ENCODE measurements at regions not wholly inside any gene's neighbourhood (a gene's known extent, or its start where the extent isn't known, plus 50 kb on each side); places are given as distances from the start of the nearest gene placed in this dataset.

DNA sequence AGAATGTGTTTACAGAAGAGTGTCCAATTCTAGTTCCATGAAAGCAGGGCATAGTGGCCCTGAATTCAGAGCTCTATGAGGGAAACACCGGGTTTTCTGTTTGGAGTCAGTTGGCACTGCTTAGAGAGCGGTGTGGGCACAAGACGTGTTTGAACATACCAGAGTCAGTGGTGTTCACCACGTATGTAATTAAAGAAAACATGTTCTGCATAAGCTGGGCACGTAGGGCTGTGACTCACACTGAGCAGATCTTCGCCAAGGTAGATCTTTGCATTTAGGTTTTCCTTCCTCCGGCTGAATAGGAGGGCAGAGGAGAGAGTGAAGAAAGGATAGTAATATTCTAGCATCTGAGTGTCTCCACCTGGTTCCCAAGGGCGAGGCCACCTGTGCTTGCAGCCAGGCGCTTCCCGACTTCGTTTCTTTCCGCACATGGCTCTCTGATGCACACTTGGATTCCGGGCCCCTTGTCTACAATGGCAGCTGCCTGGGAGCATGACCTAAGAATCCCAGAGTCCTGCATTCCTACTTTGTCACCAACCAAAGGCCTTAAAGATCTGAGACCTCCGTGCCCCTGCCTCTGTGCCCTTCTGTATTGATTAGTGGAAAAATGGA lies 136.2 kb downstream of the ERMARD start:
- no peak for DNase-seq (ENCODE audit: low spot score)

DNA sequence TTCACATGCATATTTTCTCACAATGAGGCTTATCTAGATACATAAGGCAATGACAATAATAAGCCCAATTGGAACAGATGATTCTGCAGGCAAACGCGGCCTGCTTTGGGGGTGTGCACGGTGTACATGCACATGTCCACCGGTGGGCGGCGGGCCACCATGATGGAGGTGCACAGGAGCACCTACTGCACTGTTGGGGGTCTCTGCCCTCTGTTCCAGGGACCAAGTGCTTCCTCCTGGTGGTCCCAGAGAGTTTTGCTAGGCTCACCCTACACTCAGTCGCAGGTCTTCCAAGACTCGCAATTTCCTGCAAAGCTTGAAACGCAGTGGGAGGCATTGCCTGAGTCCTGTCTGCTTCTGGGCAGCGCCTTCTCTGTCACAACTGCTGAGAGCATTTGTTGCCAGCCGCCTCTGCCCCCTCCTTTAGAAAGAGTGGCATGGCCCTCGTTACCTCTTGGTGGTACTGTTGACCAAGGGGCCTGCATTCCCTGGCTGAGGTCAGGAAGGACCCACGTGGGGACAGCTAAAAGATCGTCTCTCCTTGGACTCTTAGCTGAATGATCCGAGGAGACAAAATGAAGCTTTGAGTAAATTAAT lies 135.3 kb downstream of the ERMARD start:
- DNase-seq (ENCODE audit: low spot score) = no peak

DNA sequence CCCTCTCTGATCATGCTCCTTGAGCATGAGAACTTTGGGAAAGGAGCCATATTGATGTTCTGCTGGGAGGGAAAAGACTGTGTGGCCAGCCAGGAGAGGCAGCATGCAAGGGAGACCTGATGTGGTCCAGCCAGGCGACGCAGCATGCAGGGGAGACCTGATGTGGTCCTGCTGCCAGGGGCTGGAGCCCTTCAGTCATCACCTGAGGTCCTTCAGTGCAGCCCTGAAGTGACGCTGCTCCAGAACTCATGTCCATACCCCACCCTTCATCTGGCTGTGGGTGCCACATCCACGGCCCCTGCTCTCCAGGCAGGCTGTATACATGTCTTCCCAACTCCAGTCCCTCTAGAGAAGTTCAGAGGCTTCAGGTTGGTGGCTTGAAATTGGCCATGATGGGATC lies 134.4 kb downstream of the ERMARD start:
- no peak for DNase-seq (ENCODE audit: low spot score)

DNA sequence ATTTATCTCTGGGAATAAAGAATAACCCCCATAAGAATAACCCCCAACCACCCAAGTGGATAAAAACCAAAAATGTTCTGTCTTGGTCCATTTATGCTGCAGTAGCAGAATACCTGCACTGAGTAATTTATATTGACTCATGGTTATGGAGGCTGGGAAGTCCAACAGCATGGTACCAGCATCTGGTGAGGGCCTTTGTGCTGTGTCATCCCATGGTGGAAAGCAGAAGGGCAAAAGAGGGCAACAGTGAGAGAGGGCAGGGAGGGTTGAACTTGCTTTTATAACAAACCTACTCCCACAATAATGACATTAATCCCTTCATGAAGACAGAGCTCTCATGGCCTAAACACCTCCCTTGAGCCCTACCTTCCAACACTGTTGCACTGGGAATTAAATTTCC lies 133.7 kb downstream of the ERMARD start:
- no peak for DNase-seq (ENCODE audit: low spot score)

DNA sequence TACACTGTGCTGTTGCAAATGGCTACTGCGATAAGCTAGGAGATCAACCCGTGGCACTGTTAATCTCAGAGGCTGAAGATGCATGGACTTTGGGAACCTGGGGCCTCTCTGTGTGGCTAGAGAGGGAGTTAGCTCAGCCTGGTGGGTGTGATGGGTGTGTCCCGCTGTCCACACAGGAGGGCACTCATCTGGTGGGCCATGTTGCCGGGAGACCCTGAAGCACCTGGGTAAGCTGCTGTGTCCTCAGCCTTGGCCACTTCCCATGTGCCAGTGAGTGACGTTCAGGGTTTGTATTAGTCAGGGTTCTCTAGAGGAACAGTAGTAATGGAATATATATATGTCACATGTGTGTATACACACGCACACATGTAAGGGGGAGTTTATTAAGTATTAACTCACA lies 132.7 kb downstream of the ERMARD start:
- DNase-seq (ENCODE audit: low spot score) = no peak

DNA sequence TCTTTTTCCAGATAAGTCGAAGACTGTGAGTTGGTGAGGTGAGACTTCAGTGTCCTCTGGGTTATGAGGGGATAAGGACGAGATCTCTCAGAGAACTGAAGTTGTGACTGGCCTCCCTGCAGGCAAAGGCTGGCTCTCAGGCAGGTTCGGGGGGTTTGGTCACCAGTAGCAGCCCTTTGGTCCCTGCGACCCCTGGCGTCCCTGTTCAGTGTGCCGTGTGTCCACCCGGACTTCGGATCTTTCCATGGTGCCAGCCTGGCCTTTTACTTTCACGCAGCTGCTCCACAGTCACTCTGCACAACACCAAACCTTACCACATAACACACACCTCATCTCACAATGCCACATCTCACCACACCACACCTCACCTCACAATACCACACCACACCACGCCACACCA lies 131.9 kb downstream of the ERMARD start:
- DNase-seq (ENCODE audit: low spot score) = no peak

DNA sequence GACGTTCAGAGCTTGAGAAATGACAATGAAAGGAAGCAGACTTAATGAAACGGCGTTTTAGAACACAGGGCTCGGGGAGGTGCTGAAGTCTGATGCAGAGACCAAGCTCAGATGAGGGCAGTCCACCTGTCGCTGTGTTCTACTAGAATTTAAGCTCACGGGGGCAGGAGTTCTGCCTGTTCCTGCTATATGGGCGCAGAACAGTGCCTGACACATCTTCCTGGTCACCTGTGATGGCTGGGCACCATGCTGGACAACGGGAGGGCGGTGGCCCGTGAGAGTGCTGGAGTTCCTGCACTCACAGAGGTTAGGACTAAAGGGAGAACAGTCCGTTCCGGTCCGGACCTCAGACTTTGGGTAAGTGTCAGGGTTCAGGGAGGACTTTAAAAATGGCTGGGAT lies 130.6 kb downstream of the ERMARD start:
- no peak for DNase-seq (ENCODE audit: low spot score)

DNA sequence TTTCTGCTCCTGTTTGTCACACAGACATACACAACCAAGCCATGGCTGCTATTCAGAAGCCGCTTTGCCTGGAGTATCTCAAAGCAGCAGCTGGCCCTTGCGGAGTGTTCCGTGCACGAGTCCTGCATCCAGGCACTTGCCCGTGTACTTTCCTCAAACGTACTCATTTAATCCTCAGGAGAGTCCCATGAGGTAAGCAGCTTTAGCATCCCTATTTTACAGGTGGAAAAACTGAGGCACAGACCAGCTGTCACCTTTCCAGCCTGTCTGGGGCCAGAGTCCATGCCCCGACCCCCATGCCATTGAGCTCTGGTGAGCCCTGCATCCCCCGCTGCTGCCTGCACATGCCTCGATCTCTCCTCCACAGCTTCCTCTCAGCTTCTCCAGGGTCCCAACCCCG lies 130.0 kb downstream of the ERMARD start:
- no peak for DNase-seq (ENCODE audit: low spot score)

DNA sequence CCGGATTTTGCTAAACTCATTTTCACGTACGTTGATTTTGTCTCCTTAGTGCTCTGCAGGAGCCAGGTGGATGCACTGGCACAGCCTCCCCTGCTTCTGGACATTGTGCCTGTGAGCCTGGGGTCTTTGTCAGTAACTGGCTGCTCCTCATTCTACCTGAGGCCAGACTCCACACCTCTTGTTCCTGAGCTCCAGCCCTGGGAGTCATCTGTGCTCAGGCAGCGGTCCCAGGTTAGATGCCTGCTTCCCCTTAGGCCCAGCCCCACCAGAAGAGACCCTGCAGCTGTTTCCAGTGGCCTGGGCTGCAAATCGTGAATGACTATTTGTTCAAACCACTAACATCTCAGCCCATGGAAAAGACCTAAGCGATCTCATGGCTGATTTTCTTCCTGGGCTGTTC lies 129.1 kb downstream of the ERMARD start:
- no peak for DNase-seq (ENCODE audit: low spot score)

DNA sequence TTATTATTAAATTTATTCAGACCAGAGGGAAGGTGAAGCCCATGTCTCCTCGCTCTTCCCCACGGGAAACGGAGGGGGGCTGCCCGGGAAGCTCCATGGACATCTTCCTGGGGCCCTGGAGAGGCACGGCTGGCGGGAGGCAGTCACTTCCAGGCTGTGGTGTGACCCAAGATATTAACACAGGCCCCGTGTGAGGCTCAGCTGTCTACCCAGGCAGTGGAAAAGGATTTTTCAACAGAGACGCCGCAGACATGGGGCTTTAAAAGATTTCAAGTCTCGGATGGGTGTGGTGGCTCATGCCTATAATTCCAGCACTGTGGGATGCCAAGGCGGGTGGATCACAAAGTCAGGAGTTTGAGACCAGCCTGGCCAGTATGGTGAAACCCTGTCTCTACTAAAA lies 117.9 kb downstream of the ERMARD start:
- no peak for DNase-seq (ENCODE audit: low spot score)

DNA sequence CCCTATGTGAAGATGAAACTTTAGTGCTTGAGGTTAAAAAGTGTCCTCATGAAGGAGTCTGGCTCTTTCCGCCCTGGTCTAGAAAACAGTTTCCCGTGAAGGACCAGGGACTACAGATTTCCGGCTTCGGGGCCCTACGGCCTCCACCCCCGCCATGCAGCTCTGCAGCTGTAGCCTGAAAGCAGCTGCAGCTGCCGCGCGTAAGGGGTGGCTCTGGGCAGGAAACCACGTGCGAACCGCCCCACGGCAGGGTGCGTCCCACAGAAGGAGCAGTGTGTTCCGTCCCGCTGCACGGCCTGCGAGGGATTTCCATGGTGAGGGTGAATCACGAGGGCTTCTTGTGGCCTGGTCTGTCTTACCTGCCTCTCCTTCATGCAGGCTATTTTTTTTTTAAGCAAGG lies 117.0 kb downstream of the ERMARD start:
- no peak for DNase-seq (ENCODE audit: low spot score)

DNA sequence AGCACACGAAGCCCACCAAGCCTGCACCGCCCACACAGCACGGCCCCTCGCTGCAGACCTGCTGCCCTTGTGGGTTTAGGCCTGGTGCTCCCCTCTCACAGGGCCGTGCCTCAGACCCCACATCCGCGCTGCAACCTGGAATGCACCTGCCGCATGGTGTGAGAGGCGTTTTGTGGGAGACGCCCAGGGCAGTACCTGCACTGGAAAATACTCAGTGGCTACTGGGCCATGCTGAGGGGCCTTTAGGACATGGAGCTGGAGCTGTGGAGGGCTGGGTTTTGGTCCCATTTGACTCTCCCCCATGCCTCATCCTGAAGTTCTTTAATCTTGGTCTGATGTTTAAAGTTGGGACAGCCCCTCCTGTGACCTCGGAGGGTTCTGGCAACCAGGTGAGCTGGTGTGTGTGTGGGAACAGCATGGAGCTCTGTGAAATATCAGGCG lies 116.3 kb downstream of the ERMARD start:
- DNase-seq (ENCODE audit: low spot score) = no peak

DNA sequence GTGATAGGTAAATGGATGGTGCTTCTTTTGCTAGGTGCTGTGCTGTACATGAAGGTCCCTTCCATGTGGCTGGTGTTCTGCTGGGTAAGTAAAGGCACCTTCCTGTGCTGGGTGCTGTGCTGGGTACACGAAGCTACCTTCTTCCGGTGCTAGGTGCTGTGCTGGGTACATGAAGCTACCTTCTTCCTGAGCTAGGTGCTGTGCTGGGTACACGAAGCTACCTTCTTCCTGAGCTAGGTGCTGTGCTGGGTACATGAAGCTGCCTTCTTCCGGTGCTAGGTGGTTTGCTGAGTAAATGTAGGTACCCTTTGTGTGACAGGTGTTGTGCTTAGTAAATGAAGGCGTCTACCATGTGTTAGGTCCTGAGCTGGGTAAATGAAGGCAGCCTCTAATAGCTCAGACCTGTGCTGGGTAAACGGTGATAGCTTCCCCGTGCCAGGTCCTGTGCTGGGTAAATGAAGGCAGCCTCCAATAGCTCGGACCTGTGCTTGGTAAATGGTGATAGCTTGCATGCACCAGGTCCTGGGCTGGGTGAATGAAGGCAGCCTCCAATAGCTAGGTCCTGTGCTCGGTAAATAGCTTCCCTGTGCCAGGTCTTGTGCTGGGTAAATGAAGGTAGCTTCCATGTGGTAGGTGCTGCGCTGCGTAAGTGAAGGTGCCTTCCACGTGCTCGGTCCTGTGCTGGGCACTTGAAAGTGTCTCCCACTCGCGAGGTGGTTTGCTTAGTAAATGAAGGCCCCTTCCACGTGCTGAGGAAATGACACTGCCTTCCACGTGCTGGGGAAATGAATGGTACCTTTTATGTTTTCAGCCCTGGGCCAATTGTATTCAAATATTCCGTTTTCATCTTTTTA lies 115.5 kb downstream of the ERMARD start:
- DNase-seq (ENCODE audit: low spot score) = no peak

DNA sequence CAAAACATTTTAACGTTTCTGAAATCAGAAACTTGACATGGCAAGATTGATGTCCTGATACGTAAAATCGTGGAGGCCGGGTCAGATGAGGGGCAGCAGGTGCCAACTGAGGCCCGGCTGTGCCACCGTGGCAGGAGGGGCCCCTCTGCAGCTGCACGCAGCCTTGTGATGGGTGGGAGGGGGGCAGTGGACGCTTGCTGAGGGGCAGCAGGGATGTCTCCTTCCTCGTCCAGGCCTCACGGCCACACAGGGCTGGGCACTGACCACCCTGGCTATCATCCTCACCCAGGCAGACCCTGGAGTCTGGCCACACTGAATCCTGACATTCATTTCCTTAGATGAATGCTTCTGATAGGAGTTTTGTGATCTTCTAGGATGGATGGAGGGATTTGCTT lies 114.7 kb downstream of the ERMARD start:
- DNase-seq (ENCODE audit: low spot score) = no peak

DNA sequence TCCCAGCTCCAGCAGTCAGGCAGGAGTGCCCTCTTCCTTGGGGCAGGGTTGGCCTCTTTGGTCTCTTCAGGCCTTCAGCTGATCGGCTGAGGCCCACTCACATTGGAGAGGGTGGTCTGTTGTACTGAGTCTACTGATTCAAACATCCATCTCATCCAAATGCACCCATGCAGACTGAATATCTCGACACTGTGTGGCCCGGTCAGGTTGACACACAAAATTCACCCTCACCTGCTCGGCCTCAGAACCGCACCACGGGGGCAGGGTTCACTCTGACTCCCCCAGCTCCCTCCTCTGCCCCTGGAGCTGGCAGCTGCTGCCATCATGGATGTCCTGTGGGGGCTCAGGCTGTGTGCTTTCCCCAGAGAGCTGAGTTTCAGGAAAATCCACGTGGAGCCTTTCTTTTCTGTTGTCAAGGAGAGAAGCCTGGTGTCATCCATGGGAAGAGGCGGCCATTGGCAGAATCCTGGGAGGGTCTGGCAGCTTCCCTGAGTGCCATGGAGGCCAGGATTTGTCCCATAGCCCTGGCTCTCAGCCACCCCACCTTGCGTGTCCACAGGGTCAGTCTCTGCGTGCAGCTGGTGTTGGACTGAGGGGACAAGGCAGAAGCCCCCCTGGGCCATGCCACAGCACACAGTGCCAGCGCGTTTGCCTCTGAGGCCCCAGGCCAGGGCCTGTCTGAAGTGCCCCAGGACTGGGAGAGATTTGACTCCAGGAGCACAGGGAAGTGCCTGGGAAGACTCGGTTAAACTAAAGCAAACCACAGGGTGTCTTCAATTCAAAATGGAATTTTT lies 114.1 kb downstream of the ERMARD start:
- DNase-seq (ENCODE audit: low spot score) = no peak

DNA sequence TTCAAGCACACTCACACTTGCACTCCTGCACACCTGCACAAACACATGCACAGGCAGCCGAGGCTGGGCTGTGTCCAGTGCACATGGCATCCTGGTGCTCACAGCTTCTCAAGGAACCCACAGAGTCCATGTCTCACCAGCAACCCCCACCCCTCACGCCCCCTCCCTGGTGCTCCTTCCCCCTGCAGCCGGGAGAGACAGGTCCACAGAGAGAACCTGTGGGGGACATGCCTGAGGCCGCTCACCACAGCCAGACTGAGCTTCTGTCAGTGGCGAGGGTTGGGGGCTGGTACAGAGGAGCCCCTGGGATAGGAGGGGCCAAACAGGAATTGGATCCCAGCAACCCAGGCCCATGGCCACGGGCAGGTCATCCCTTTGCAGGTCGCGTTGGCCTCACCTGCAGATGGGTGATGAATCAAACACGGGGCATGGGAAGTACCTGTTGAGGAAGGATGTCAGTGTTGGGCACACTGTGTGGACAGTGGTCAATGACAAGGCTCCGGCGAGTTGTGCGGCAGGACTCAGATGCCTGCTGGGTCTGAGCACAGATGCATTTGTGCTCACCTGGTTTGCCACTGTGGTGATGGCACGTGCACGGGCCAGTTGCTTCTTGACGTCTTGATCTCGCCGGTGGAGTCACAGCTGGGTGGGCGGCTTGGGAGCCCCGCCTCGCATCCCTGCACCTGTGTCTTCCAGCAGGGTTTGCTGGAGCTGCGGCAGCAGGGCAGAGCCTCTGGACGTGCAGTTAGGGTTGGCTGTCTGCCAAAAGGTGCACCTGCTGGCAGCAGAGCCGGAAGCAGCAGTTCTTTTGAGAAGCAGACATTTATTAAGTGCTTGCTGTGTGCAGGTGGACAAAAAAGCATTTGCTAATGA lies 113.0 kb downstream of the ERMARD start:
- DNase-seq (ENCODE audit: low spot score) = peak; percentile 46

DNA sequence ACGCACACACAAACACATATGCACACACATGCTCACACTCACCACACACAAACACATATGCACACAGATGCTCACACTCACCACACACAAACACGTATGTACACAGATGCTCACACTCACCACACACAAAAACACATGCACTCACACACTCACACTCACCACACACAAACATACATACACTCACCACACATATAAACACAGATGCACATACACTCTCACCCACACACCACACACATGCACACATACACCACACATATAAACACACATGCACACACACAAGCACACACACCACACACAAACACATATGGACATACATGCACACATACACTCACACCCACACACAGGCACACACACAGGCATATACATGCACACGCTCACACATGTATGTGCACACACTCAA lies 112.3 kb downstream of the ERMARD start:
- DNase-seq (ENCODE audit: low spot score) = no peak

DNA sequence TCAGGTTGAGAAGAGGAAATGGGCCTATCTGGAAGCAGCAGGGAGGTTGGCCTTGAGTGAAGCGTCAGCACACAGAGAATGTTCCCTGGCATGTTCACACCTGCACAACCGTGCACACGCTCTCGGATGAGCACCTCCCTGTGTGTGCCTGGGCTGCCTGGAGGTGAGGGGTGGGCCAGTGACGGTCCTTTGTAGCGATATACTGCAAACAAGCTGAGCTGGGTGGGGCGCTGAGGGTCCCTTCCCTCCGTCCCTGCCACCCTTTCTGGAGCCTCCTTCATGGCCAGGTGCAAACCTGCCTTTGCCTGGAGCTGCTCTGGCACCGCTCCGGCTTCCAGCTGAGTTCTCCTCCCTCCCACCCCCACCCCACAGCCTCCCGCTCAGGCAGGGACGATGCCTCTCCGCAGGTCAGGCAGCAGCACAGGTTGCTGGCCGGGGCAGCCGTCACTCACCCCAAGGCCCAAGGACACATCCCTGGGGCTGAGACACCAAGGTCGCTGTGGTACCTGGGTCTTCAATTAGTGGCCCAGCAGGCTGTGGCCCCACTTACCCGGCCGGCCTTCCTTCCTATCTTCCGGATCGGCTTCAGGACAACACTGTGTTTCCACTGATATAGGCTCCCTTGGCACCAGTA lies 111.6 kb downstream of the ERMARD start:
- no peak for DNase-seq (ENCODE audit: low spot score)

DNA sequence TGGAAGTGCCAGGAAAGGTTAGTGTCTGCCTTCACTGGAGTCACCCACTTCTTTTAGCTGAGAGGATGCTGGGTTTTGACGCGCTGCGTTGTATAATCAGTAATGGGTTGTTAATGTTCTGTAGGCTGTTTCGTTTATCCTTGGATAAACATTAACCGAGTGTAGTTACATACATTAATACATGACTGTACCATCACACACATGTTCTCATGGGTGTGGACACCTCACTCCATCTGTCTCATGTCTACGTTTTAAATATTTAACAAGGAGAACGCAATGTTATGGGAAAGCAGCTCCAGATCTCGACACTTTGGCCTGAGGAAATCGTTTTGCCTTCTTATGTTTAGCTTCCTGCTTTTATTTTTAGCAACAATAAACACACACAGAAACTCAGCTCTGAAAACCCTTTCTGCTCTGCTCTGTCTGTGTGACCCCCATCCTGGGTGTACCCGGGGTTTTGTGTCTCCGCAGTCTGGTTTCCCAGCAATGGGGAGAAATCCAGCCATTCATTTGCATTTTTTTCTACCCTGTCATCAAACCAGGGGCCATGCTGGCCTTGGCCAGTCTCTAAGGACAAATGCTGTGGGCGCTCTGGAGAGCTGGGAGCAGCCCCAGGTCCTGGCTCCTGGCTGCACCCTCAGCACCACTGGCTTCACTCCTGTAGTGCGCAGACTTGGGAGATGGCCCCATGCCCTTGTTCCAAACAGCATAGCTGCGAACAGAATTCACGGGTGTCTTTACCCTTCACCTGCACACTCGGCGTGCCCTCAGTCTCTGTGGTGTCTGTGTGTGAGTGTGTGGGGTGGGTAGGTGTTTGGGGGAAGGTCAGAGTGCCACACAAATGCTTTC lies 110.8 kb downstream of the ERMARD start:
- no peak for DNase-seq (ENCODE audit: low spot score)

DNA sequence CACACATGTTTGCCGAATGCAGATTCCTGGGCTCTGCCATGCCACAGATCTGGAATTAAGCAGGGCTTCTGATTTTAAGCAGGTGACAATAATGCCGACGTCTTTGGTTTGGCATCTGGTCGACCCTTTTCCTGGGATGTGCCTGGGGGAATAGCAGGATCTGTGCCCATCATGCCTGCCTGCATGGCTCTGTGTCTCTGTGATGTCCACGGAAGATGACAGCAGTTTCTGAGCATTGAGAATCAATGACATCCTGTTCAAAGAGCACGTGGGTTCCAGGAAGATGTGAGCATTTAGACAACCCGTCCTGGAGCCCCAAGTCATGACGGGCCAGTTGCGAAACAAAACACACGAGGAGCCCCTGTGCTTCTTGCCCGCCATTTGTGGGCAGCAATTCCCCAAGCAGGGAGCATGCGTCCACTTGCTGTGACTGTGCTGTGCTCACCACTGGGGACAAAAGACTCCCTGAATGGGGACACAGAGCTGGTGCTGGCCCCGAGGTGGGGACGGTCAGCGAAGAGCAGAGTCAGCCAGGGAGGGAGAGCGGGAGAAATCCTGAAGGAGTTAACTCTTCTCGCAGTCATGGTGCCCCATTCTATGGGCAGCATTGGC lies 110.1 kb downstream of the ERMARD start:
- DNase-seq (ENCODE audit: low spot score) = no peak
